Thyroid gland (tissue), 4 donors: ENCODE measurements at regions not wholly inside any gene's neighbourhood (a gene's known extent, or its start where the extent isn't known, plus 50 kb on each side); places are given as distances from the start of the nearest gene placed in this dataset.

Source experiments
- DNase-seq, 2 donors: peaks; one replicate each; pipeline ENCODE4 v3.0.0-alpha.2; 2019
- H3K27ac ChIP-seq, 3 donors: fragments of 200-600 bp; sonication (generic); 1 replicate in 2 of 3; 2 replicates in 1 of 3; pipeline ENCODE4 v1.5.1; 2016 to 2019; ENCODE audit warnings: mild to moderate bottlenecking in 1 of 3, moderate library complexity in 1 of 3
- H3K27me3 ChIP-seq: fragments of 200-600 bp; sonication (generic); one replicate; pipeline ENCODE4 v1.5.1; 2019
- H3K36me3 ChIP-seq, 2 donors: fragments of 200-600 bp; sonication (generic); one replicate each; pipeline ENCODE4 v1.5.1; 2016 to 2019
- H3K4me1 ChIP-seq, 2 donors: fragments of 200-600 bp; sonication (generic); one replicate each; pipeline ENCODE4 v1.5.1; 2017 to 2019
- H3K4me3 ChIP-seq, 3 donors: fragments of 200-600 bp; sonication (generic); replicated peaks in 1 of 3; 1 replicate in 2 of 3; 2 replicates in 1 of 3; pipeline ENCODE4 v1.5.1; 2016; ENCODE audit warnings: mild to moderate bottlenecking in 1 of 3
- H3K9me3 ChIP-seq: fragments of 200-600 bp; sonication (generic); one replicate; pipeline ENCODE4 v1.5.1; 2017
- CTCF ChIP-seq, 6 experiments: fragments of 200-600 bp in 3 of 6; fragments of 450-650 bp in 3 of 6; sonication (generic) in 3 of 6; IDR thresholded peaks; one replicate each; pipeline ENCODE4 v1.5.1; 2016 to 2019; ENCODE audit warnings: antibody characterized with exemption in 6 of 6, mild to moderate bottlenecking in 2 of 6, inconsistent platforms in 1 of 6, moderate library complexity in 1 of 6
- POLR2A ChIP-seq, 2 donors: fragments of 450-650 bp; IDR thresholded peaks; one replicate each; pipeline ENCODE4 v1.6.1; 2017; ENCODE audit warnings: antibody characterized with exemption in 2 of 2, mild to moderate bottlenecking in 2 of 2, moderate library complexity in 1 of 2
- WGBS, 2 donors: methylation state at CpG; one replicate each; pipeline ENCODE4 v1.1.5; 2017; 5-methylcytosine and 5-hydroxymethylcytosine counted together
- intact Hi-C: fragments of 100-400 bp; cut with DNase I; formaldehyde crosslinking; loops from one replicate; pipeline ENCODE4 v1.15.1; 2023

GRCh38 chr13:76556627-76557026 is 329.6 kb downstream of the KCTD12 start:
- Histone ChIP-seq H3K4me3 (no peak overlapping the region), H3K27ac (no peak overlapping the region), H3K9me3 (no peaks in the 10 kb centered on the region), H3K27me3 (no peaks in the 10 kb centered on the region), H3K4me1 (no peaks in the 10 kb centered on the region), H3K36me3 (no peaks in the 10 kb centered on the region)
- no peak for DNase-seq
- WGBS, 2 donors = 66 to 67% methylated on average over 1 of the region's 1 CpG
- TF ChIP-seq POLR2A (IDR thresholded peaks at IDR 0.05) (no peak), CTCF (IDR thresholded peaks at IDR 0.05) (no peak)
- intact Hi-C loops = no loop called here

- WGBS, 2 donors = 69 to 83% methylated on average over 1 of the region's 1 CpG
- H3K4me1 ChIP-seq = no peaks in the 10 kb centered on the region
- H3K27ac ChIP-seq = no peak overlapping the region
- no peaks in the 10 kb centered on the region for H3K9me3 ChIP-seq
- H3K27me3 ChIP-seq = no peaks in the 10 kb centered on the region
- H3K36me3 ChIP-seq = no peaks in the 10 kb centered on the region
- H3K4me3 ChIP-seq = no peak overlapping the region
- intact Hi-C loops = no loop called here
- DNase-seq = no peak
- no peak for TF ChIP-seq CTCF (IDR thresholded peaks at IDR 0.05)
- TF ChIP-seq POLR2A (IDR thresholded peaks at IDR 0.05) = no peak
Observed at GRCh38 chr13:76552807-76553206, 333.4 kb downstream of the KCTD12 start.

GRCh38 chr13:76552041-76552772 is 334.0 kb downstream of the KCTD12 start:
- no peaks in the 10 kb centered on the region for H3K9me3 ChIP-seq
- H3K27ac ChIP-seq = no peak overlapping the region
- intact Hi-C loops = no loop called here
- no peaks in the 10 kb centered on the region for H3K36me3 ChIP-seq
- H3K27me3 ChIP-seq = no peaks in the 10 kb centered on the region
- WGBS, 2 donors = 62 to 69% methylated on average over 5 of the region's 5 CpGs
- no peak overlapping the region for H3K4me3 ChIP-seq
- no peak for DNase-seq
- no peaks in the 10 kb centered on the region for H3K4me1 ChIP-seq
- TF ChIP-seq CTCF (IDR thresholded peaks at IDR 0.05) (no peak), POLR2A (IDR thresholded peaks at IDR 0.05) (no peak)

- WGBS, 2 donors = 74 to 77% methylated on average over 4 of the region's 4 CpGs
- no peak overlapping the region for H3K4me3 ChIP-seq
- H3K4me1 ChIP-seq = no peaks in the 10 kb centered on the region
- TF ChIP-seq CTCF (IDR thresholded peaks at IDR 0.05) = no peak
- TF ChIP-seq POLR2A (IDR thresholded peaks at IDR 0.05) = no peak
- H3K36me3 ChIP-seq = no peaks in the 10 kb centered on the region
- H3K27me3 ChIP-seq = no peaks in the 10 kb centered on the region
- H3K9me3 ChIP-seq = no peaks in the 10 kb centered on the region
- H3K27ac ChIP-seq = no peak overlapping the region
- no peak for DNase-seq
- intact Hi-C loops = no loop called here
Observed at GRCh38 chr13:76542176-76542575, 344.0 kb downstream of the KCTD12 start.

GRCh38 chr13:76538004-76538403 is 348.2 kb downstream of the KCTD12 start:
- H3K27me3 ChIP-seq = no peaks in the 10 kb centered on the region
- intact Hi-C loops = no loop called here
- TF ChIP-seq CTCF (IDR thresholded peaks at IDR 0.05) = no peak
- TF ChIP-seq POLR2A (IDR thresholded peaks at IDR 0.05) = no peak
- H3K27ac ChIP-seq = no peak overlapping the region
- H3K4me3 ChIP-seq = no peak overlapping the region
- H3K36me3 ChIP-seq = no peaks in the 10 kb centered on the region
- no peak for DNase-seq
- 70 to 73% methylated on average over 3 of the region's 3 CpGs for whole genome bisulfite sequencing, 2 donors
- no peaks in the 10 kb centered on the region for H3K9me3 ChIP-seq
- no peaks in the 10 kb centered on the region for H3K4me1 ChIP-seq
